ENCODE measurements at regions not wholly inside any gene's neighbourhood (a gene's known extent, or its start where the extent isn't known, plus 50 kb on each side); places are given as distances from the start of the nearest gene placed in this dataset.

GRCh38 chr3:157871838-157872460 is 234.3 kb downstream of the SHOX2 start:
- TF ChIP-seq CTCF (IDR thresholded peaks at IDR 0.05) (no peak), POLR2A (IDR thresholded peaks at IDR 0.05) (no peak)

Data from gastroesophageal sphincter (tissue), 3 donors.